ENCODE measurements at regions not wholly inside any gene's neighbourhood (a gene's known extent, or its start where the extent isn't known, plus 50 kb on each side); places are given as distances from the start of the nearest gene placed in this dataset.

DNA sequence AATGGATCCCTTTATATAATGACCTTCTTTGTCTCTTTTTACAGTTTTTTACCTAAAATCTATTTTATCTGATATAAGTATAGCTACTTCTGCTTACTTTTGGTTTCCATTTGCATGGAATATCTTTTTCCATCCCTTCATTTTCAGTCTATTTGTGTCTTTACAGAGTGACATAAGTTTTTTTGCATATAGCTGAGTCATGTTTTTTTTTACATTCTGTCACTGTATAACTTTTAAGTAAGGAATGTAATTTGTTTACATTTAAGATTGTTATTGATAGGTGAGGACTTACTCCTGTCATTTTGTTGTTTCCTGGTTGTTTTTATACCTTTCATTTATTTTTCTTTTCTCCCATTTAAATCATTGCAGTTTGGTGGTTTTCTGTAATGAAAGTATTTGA lies 402.7 kb upstream of the ADGRL2 start:
- DNase-seq (ENCODE audit: low spot score) = no peak

DNA sequence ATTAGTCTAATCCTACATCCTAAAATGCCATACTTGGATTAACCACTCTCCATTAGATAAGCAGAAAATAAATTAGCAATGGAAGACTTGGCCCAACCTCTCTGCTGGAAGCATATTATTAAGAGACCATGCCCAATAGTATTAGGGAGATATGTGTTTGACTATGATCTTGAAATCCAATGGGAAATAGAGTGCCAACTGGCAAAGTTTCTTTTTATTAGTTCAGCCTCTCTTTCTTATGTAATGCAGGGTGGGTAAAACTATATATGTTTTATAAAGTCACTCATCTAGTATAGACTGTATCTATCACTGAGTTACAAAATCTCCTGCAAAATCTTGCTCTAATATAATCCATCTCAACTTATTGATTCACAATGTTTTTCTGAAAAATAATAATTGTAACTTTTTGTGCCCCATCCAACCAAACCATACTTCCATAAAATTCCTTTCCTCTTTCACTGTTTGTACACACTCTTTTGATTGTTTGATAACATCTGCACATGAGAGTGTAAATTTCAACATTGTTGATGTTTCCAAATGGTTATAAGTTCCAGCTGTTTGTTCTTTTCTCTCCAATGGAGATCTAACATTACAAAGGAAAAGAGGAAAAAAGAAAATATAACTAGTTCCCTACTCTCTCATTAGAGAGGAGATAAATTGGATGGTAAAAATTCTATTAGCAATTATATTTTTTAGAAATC lies 408.1 kb upstream of the ADGRL2 start:
- DNase-seq (ENCODE audit: low spot score) = no peak

DNA sequence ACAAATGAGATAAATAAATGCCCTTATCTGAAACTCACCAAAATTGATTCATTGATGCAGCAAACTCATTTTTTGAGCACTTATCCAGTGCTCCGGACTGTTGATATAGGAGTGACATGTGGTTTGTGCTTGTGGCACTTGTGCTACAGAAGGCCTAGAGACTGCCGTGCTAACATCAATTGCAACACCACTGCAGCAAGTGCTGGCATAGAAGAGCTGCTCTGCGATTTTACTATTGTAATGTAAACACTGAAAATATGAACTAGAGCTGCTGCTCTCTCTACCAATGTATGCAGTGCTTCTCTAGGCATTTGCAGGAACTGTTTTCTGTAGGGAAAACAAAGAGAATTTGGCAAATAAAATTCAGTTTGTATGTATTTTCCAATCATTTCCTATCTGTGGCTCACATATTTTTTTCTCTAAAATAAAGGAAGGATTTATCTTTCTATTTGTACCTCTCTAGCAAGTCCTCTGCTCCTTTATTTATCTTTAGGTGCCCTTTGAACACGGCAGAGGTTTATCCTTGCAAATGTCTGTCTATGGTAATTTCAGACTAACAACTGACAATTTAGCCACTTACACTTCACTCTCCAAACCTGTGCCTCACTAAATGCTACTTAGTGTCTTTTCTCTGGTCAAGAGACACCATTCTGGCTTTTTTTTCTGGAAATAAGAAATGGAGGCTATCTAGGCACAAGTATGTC lies 409.5 kb upstream of the ADGRL2 start:
- no peak for DNase-seq (ENCODE audit: low spot score)

DNA sequence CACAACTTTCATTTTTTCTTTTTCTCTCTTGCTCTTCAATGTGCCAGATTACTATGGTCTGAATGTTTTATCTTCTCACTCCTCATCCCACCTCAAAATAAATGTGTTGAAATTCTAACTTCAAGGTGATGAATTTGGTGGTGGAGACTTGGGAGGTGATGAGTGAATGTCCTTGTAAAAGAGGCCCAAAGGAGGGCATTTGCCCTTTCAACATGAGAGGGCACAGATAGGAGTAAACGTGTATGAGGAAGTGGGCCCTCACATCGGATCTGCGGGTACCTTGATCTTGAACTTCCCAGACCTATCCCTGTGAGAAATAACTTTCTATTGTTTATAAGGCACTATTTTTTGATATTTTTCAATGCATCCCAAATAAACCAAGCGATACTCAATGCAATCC lies 412.3 kb upstream of the ADGRL2 start:
- DNase-seq (ENCODE audit: low spot score) = no peak

DNA sequence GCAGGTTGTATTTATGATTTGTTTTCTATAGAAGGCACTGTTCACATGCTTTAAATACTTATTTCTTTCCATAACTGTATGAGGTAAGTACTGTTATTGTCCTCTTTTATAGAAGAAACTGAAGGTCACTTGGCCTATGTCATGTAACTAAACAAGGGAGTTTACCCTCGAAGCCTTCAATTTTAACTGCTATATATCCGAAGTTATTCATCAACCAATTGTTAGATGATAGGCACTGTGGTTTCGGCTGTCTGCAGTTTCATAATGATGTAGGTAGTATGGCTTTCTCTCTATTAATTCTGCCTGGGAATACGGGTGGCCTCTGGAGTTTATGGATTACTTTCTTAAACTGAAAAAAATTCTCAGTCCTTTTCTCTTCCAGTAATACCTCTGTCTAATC lies 413.3 kb upstream of the ADGRL2 start:
- no peak for DNase-seq (ENCODE audit: low spot score)

DNA sequence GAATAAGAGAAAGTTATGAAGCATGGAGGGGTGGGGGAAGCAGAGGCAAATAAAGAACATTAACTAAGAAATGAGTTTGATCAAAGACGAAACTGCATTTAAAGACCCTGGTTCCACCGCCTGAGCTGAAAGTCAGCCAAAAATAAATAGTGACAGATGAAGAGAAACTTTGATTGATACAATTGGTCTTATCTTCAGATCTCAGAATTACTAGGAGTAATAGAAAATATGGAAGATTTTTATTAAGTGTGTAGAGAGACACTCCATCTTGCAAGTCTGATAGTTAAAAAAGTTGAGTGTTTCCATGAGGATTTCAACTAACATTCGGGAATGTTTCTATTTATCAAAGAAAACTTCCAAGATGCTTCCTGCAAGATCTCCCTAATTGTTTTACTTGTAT lies 418.2 kb upstream of the ADGRL2 start:
- no peak for DNase-seq (ENCODE audit: low spot score)

DNA sequence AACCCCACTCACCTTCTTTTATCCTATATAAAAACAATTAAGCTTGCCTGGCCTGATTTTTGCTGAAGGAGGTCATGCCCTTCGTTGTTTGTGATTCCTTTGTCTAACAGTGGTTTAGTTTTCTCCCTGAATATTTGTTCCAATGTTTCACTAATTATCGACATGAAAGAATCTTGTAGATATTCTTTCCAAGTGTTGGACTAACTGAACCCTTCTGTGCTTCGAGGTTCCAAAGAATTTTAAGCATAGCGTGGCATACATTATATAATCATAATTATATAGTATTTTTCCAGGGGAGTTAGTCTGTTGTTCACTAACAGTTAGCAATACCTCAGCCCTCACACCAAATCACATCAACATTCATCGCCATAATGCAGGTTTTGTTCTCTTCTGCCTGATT lies 418.9 kb upstream of the ADGRL2 start:
- no peak for DNase-seq (ENCODE audit: low spot score)

DNA sequence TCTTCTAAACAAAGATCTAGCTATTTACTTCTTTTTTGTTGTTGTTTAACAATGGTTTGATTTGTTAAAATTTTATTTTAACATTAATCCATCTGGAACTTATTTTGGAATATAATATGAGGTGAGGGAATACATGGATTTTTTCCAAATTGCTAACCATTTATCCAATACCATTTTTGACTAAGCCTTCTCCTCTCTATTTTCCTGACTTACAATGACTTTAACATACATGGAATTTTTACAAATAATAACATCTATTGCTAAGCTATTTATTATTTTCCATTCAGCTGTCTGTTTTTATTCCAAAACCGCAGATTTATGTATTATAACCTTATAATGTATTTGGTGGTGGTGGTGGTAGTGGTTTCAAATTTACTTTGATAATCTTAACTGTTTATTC lies 420.3 kb upstream of the ADGRL2 start:
- DNase-seq (ENCODE audit: low spot score) = no peak

DNA sequence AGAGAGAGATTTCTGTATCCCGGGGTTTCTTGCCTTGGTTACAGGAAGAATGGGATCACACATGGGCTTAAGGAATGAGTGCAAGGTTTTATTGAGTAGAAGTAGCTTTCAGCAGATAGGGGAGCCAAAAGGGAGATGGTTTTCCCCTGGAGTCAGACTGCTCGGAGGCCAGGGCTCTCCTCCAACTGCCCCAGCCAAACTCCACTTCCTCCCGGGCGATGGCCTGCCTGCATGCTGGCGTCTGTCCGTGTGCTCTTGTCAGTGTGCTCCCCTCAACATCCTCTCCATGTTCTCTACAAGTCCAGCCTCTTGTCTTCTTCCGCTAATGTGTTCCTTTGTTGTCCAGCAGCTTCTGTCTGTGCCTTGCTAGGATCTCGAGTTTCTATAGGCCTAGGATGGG lies 421.3 kb upstream of the ADGRL2 start:
- no peak for DNase-seq (ENCODE audit: low spot score)

DNA sequence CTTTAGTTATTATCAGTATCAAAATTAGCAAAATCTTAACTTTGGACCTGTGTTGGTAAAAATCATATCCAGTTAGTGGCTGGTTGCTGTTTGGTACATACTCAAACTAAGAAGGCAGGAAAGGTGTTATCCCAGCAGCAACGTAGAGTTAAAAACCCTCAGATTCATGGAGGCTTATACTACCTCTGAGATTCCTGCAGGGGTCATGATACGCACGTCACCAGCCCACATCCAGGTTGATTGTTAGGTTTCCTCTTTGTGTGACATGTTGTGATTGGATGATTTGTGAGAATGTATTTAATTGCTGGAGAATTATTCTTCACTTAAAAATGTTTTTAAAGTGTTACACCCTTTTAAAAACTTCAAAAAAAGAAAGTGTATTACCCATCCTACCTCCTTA lies 423.3 kb upstream of the ADGRL2 start:
- DNase-seq (ENCODE audit: low spot score) = no peak

DNA sequence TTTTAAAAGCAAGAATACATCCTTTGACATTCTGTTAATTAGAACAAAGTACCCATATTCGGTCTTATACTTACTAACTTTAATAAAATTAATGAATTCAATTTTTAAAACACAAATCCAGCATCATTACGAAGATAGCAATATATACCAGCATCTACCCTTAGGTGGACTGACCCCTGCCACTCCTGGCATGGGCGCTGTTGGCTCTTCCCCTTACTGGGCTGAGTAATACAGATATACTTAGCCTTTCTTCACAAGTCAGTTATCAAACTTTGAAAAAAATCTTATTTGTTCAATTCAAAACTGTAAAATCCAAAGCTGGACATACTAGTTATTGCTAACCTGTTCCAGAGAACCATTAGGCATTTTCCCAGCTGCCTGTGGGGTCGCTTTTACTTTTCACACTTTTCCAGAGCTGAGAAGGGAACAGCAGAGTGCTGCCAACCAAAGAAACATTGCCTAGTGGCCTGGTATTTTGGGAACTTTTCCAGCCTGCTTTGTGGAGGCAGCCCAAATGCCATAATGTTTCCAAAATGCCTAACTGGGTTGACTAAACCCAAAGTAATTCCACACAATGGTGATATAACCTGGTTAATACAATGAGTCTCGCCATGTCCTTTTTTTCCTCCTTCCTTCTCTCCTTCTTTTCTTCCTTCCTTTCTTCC lies 424.7 kb upstream of the ADGRL2 start:
- DNase-seq (ENCODE audit: low spot score) = no peak

DNA sequence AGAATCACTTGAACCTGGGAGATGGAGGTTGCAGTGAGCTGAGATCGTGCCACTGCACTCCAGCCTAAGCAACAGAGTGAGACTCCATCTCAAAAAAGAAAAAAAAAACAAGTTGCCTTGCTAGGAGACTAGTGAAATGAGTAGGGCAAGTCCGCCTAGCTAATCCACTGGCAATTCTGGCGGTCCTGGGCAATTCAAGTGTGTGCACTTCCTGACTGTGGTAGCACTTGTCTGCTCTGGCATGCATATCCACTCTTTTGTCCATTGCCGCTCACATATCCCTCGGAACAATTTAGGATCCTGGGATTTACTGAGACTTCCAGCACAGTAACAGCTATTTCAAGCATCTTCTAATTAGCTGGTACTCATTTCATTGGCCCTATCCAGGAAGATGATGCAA lies 426.3 kb upstream of the ADGRL2 start:
- no peak for DNase-seq (ENCODE audit: low spot score)

DNA sequence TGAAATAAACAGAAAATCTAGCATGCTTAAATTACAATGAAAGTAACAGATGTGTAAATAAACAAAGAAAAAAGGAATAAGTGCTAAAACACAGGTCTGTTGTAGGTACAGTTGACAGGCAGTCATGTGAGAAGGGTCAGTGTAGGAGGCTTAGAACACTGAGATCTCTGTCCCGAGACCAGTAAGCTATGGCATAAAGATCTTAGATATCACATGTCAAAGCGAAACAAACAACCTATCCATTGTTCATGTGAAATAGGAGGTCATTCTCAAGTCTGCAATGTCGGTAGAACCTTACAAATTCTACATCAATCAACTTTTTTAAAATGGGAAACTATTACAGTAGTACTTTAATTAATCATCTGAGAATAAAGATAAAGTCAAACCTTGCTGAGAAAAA lies 428.9 kb upstream of the ADGRL2 start:
- DNase-seq (ENCODE audit: low spot score) = no peak

DNA sequence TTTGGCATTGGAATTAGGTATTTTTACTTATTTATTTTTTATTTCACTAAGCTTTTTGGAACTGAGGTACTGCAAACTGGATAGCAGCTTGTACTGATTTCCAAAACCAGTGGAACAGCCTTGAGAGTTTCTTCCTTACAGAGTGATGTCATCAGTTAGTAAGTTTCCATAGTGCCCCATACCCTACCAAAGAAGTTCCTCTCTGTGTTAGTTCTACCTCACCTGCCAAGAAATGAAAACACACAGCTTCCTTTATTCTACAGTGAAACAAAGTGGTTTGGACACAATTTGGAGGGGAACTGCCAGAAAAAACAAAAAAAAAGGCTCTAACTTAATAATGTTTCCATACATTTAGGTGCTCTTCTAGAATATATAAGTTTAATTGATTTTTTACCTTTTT lies 430.9 kb upstream of the ADGRL2 start:
- DNase-seq (ENCODE audit: low spot score) = no peak

DNA sequence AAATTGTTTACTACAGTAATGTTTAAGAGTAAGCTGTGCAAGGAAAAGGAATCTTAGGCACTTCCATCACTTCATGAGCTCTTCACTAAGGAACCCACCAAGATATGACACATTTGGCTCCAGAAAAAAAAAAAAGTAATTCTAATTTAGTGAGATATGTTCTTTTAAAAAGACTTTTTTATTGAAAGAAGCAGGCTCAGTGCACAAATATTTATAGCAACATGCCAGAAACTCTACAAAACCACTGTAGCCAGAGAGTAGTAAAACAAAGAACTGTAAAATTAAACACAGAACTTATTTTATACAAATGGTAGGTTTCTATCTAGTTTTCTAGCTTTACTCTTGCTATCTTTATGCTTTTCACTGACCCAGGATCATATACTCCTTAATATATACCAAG lies 434.6 kb upstream of the ADGRL2 start:
- no peak for DNase-seq (ENCODE audit: low spot score)

DNA sequence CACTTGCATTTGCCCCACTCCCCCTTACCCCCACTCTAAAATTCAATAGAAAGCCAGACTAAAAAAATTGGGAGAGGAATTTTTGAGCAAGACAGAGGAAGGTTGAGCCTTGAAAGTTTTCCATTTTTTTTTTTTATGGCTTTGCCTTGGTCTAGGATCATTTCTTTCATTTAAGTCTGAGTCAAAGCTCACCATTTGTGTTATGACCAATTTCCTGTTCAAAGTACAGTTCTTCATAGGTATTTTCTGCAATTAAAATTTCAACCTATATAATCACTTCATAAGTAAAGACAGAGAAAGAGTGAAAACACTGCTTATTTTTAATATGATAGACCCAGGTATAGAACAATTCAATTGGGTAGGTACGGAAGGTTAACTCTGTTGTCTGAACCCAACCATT lies 436.6 kb upstream of the ADGRL2 start:
- DNase-seq (ENCODE audit: low spot score) = no peak

DNA sequence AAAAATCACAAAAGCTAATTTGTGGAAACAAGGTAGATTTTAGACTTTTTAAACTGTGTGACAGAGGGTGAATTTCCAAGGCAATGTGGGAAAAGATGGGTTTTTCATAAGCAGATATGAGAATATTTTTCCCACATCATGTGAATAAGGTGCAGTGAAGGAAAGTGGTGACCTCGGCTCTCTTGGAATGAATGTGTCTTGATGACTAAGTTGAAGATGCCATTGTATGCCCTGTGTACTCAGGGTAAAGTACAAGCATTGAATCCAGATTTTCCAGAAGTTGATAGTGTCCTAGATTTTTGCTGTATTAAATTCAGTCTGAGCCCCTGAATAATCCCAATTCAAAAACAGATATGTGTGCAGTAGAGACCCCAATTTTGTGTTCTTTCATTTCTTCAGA lies 442.6 kb upstream of the ADGRL2 start:
- no peak for DNase-seq (ENCODE audit: low spot score)

DNA sequence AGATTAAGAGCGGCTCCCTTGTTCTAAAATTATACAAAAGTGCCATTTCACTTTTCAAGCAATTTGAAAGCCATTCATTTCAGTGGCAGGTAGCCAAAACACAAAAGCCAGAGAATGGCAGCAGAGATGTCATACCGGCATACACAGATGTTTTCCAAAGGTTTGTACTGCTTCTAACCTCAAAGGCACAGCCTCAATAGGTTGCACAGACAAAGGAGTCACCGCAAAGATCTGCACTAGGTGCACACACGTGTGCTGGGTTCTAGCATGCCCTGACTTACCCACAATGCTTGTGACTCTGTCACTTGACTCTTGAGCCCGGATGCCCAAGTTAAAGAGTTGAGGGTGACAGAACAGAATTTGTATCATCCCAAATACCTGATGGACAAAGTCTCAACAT lies 448.9 kb upstream of the ADGRL2 start:
- DNase-seq (ENCODE audit: low spot score) = no peak

DNA sequence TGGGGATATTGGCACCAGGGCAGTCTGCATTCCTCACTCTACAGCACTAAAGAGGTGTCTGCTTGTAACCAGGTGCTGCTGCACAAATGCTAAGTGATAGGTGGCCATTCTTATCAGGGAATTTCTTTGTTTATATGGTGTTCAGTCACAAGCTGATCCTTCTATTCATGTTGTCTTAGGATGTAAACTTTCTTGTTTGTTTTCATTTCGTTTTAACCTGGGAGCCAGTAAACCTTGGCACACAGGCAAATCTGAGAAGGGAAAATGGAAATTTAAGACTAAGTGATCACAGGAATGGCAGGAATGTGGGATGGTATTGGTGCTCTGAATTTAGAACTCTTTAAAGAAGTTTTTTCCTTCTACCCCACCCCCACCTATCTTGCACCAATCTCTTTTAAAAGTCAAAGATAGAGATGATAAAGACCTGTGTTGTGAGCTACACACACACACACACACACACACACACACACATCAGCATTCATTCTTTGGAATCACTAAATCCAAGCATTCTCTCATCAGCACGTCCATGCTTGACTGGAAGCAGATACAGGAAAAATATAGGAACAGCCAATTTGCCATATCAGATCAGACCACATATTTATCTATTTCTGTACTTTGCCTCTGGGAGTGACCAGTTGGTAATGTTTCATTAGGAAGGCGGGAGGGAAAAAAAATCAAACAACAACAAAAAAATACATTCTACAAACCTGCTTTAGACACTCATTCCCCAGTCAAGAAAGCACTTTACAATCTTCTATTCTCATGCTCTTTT lies 451.4 kb upstream of the ADGRL2 start:
- DNase-seq (ENCODE audit: low spot score) = no peak

DNA sequence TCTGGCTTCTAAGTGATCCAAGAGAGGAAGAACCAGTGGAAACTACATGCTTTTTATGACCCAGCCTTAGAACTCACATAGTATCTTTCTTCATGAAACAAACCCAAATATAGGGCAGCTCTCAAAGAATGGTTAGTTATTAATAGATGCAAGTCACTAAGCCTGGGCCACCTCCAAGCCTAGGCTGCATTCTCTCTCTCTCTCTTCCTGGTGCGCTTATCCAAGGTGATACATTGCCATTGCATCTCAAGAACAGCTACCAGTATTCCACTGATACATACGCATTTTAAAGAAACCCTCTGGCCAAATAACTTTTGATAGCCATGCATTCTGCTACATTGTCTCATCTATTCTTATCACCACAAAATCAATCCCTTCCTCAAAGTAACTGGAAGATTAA lies 455.6 kb upstream of the ADGRL2 start:
- no peak for DNase-seq (ENCODE audit: low spot score)

DNA sequence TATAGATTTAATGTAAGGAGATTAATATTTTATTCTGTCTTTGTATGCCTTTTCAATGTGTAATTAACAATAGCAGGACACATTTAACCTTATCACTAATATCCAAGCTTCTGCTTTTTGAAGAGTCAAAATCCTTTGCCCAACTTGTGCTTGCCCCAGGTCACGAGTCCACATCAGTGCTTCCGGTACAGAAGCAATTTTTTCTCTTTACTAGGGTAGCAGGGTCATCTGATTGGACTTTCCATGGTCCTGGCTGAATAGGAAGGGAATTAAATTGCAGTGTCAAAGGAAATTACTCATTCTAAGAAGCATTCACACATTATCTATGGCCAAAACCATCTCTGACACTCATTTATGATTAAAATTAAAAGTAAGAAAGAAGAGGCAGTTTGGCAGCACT lies 460.5 kb upstream of the ADGRL2 start:
- no peak for DNase-seq (ENCODE audit: low spot score)

DNA sequence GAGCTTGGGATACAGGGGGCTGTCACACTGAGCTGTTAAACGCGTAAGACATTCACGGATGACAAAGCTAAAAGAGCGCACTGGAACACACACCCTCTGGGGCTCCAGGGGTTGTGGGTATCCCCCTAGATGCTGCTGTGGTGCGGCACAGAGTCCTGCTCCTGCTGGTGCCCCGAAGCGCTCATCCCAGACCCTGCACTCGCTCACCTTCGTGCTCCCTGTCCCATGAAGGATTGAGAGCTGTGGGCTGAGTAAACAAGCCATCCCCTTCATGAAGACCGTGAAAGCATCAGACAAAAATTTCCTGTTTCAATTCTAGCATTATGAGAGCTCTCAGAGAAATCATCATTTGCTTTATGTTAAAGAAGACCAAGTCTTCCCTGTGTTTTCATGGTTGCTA lies 463.5 kb upstream of the ADGRL2 start:
- DNase-seq (ENCODE audit: low spot score) = no peak

All from SK-N-DZ (cell line).